IPS-NIHi11 (cell line): ENCODE measurements at regions not wholly inside any gene's neighbourhood (a gene's known extent, or its start where the extent isn't known, plus 50 kb on each side); places are given as distances from the start of the nearest gene placed in this dataset.
A peak's percentile ranks its signal among the peaks of the same experiment; 100 is the strongest.

Source experiments
- DNase-seq: peaks from one replicate; pipeline ENCODE4 v3.0.0; 2012; ENCODE audit warnings: mixed read lengths, low spot score

GRCh38 chr12:113619202-113619601 is 147.5 kb upstream of the LHX5 start:
- DNase-seq = no peak

- DNase-seq = no peak
These were observed 141.7 kb upstream of the LHX5 start for GRCh38 chr12:113613414-113613813.

GRCh38 chr12:113612793-113613192 is 141.1 kb upstream of the LHX5 start:
- DNase-seq = no peak

GRCh38 chr12:113612076-113612728 is 140.5 kb upstream of the LHX5 start:
- no peak for DNase-seq

GRCh38 chr12:113611652-113612051 is 140.0 kb upstream of the LHX5 start:
- no peak for DNase-seq

GRCh38 chr12:113610698-113611097 is 139.0 kb upstream of the LHX5 start:
- DNase-seq = no peak

GRCh38 chr12:113609692-113610469 is 138.2 kb upstream of the LHX5 start:
- DNase-seq = peak; percentile 72

- DNase-seq = no peak
These were observed 133.0 kb upstream of the LHX5 start for GRCh38 chr12:113604666-113605065.

- DNase-seq = peak; percentile 74
These were observed 130.1 kb upstream of the LHX5 start for GRCh38 chr12:113601656-113602263.

- no peak for DNase-seq
These were observed 127.2 kb upstream of the LHX5 start for GRCh38 chr12:113598815-113599406.

GRCh38 chr12:113594967-113595366 is 123.3 kb upstream of the LHX5 start:
- DNase-seq = no peak

GRCh38 chr12:113591480-113591974 is 119.9 kb upstream of the LHX5 start:
- DNase-seq = peak; percentile 70

- DNase-seq = no peak
These were observed 117.8 kb upstream of the LHX5 start for GRCh38 chr12:113589437-113589836.

GRCh38 chr12:113587720-113588119 is 116.0 kb upstream of the LHX5 start:
- peak; percentile 79 for DNase-seq

- no peak for DNase-seq
These were observed 114.8 kb upstream of the LHX5 start for GRCh38 chr12:113586461-113586860.

GRCh38 chr12:113582521-113583218 is 111.0 kb upstream of the LHX5 start:
- DNase-seq = no peak

GRCh38 chr12:113581342-113581741 is 109.7 kb upstream of the LHX5 start:
- no peak for DNase-seq

- no peak for DNase-seq
These were observed 108.8 kb upstream of the LHX5 start for GRCh38 chr12:113580437-113580836.

GRCh38 chr12:113577464-113578129 is 105.9 kb upstream of the LHX5 start:
- peak; percentile 38 for DNase-seq

- no peak for DNase-seq
These were observed 103.7 kb upstream of the LHX5 start for GRCh38 chr12:113575386-113575785.

GRCh38 chr12:113573148-113573547 is 101.5 kb upstream of the LHX5 start:
- DNase-seq = no peak
